Lower leg skin (tissue), 3 donors: ENCODE measurements at regions not wholly inside any gene's neighbourhood (a gene's known extent, or its start where the extent isn't known, plus 50 kb on each side); places are given as distances from the start of the nearest gene placed in this dataset.

Source experiments
- CTCF ChIP-seq, 3 donors: fragments of 450-650 bp; IDR thresholded peaks; one replicate each; pipeline ENCODE4 v1.5.1; 2016; ENCODE audit warnings: antibody characterized with exemption in 3 of 3, mild to moderate bottlenecking in 3 of 3, moderate library complexity in 2 of 3
- POLR2A ChIP-seq, 2 donors: fragments of 450-650 bp; IDR thresholded peaks; one replicate each; pipeline ENCODE4 v1.6.1; 2016 to 2017; ENCODE audit warnings: antibody characterized with exemption in 2 of 2, mild to moderate bottlenecking in 1 of 2, moderate library complexity in 1 of 2

DNA sequence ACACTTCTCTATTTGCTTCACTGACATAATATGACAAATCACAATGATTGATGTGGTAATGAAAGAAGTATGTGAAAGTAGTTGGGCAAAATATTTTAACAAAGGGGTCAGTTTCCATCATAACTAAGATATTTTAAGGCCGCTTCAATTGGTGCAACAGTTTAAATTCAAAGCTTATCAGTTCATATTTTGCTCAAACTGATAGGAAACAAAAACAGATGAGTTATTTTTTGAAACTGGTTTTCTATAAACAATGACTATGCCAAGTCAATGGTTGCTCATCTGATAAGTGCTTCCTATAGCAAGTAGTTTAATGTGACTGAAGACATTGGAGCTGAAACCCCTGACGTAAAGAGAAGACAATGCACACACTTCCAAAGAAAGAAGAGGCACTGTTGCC lies 1290.7 kb downstream of the SUCLG1 start:
- TF ChIP-seq POLR2A (IDR thresholded peaks at IDR 0.05) (no peak), CTCF (IDR thresholded peaks at IDR 0.05) (no peak)
